ES-I3 (cell line): ENCODE measurements at regions not wholly inside any gene's neighbourhood (a gene's known extent, or its start where the extent isn't known, plus 50 kb on each side); places are given as distances from the start of the nearest gene placed in this dataset.
"Not testable (repeated sequence)": the region's sequence is repeated elsewhere in the genome, so short reads cannot be mapped to it uniquely, and the experiment has no call there.

Experiments used
- H3K36me3 ChIP-seq: 2 replicates; pipeline ENCODE4 v1.6.1; 2013; ENCODE audit warnings: mild to moderate bottlenecking, low read length, control low read depth, moderate library complexity; ENCODE audit not compliant: insufficient read depth
- H3K4me1 ChIP-seq: 2 replicates; pipeline ENCODE4 v1.6.1; 2013; ENCODE audit warnings: mild to moderate bottlenecking, control low read depth, low read length; ENCODE audit not compliant: insufficient read depth
- H3K9ac ChIP-seq: 2 replicates; pipeline ENCODE4 v1.6.1; 2013; ENCODE audit warnings: low read depth, mild to moderate bottlenecking, low read length, moderate library complexity
- H3K9me3 ChIP-seq: 2 replicates; pipeline ENCODE4 v1.6.1; 2013; ENCODE audit warnings: mild to moderate bottlenecking, low read length, moderate library complexity; ENCODE audit not compliant: control insufficient read depth, insufficient read depth

DNA sequence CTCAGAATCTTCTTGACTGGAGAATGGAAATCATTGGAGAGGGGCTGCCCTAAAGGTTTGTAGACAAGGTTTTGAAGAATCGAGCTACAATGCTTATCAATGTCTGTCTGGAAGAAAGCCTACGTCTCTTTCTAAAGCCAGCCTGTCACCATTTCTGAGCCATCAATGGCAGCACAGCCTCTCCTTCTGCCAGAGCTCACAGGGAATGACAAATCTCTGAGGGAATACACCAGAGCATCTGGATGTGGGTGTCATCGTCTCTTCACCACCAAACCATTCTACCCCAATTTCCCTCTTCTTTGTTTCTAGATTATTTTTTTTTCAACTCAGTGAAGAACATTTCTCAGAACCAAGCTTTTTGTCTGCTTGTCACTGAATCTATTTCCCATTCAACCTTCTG is 349.7 kb downstream of the EMP1 start:
- H3K9me3 ChIP-seq = no peaks in the 10 kb centered on the region
- no peak overlapping the region for H3K9ac ChIP-seq
- no peaks in the 10 kb centered on the region for H3K4me1 ChIP-seq
- no peaks in the 10 kb centered on the region for H3K36me3 ChIP-seq

- no peaks in the 10 kb centered on the region for H3K9me3 ChIP-seq
- H3K36me3 ChIP-seq = no peaks in the 10 kb centered on the region
- no peak overlapping the region for H3K9ac ChIP-seq
- H3K4me1 ChIP-seq = no peaks in the 10 kb centered on the region
Measured at GRCh38 chr12:13539051-13539450, 342.5 kb downstream of the EMP1 start.

GRCh38 chr12:13538136-13538535 is 341.6 kb downstream of the EMP1 start:
- Histone ChIP-seq H3K4me1 (peaks cover 3% of the 10 kb centered on the region; the same call in 1 of the 2 replicates), H3K9ac (no peak overlapping the region), H3K36me3 (no peaks in the 10 kb centered on the region), H3K9me3 (no peaks in the 10 kb centered on the region)

DNA sequence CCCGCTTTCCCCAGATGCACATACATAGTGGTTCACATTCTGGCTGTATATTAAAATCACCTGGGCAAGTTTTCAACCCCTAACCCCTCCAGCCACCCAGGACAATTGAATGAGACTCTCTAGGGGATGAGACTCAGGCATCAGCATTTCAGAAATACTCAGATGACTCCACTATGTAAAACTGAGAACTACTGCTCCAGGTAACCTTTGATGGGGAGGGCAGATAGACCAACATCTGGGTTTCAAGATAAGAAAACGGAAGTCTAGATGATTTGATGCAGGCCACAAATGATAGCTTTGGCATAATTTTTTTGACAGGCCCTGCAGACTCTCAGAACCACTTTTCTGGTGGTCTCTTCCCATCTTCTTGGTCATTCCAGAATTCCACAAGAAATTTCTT is 341.1 kb downstream of the EMP1 start:
- Histone ChIP-seq H3K9ac (no peak overlapping the region), H3K9me3 (no peaks in the 10 kb centered on the region), H3K4me1 (peaks cover 3% of the 10 kb centered on the region; the same call in 1 of the 2 replicates), H3K36me3 (no peaks in the 10 kb centered on the region)

- Histone ChIP-seq H3K36me3 (no peaks in the 10 kb centered on the region), H3K4me1 (peaks cover 3% of the 10 kb centered on the region; the same call in 1 of the 2 replicates), H3K9ac (no peak overlapping the region), H3K9me3 (no peaks in the 10 kb centered on the region)
Measured at GRCh38 chr12:13536219-13536910, 339.8 kb downstream of the EMP1 start.

- H3K9ac ChIP-seq = peak overlapping the region; percentile 37; the same call in 1 of the 2 replicates
- H3K9me3 ChIP-seq = no peaks in the 10 kb centered on the region
- no peaks in the 10 kb centered on the region for H3K36me3 ChIP-seq
- H3K4me1 ChIP-seq = peaks cover 3% of the 10 kb centered on the region; the same call in 1 of the 2 replicates
Measured at GRCh38 chr12:13534645-13535398, 338.3 kb downstream of the EMP1 start.

GRCh38 chr12:13534242-13534641 is 337.7 kb downstream of the EMP1 start:
- Histone ChIP-seq H3K4me1 (peaks cover 3% of the 10 kb centered on the region; the same call in 1 of the 2 replicates), H3K9me3 (no peaks in the 10 kb centered on the region), H3K36me3 (no peaks in the 10 kb centered on the region), H3K9ac (peak overlapping the region; percentile 37; the same call in 1 of the 2 replicates)

DNA sequence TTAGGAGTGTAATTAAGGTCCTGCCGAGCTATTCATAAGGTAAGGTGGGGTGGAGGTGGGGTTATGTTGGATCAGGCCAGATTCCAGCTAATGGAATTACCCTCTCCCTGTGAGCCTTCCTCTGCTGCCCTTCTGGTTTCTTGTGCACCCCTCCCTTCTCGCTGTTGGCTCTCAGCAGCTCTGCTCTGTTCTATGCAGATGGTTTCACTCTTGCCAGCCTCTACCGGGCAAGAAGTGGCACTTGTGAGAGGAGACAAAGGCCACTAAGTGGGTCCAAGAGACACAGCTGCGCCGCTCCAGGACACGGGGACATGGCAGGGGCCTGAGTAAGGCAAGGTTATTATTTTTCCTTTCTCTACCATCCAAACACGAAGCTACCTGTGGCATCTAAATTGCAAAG is 334.4 kb downstream of the EMP1 start:
- H3K36me3 ChIP-seq = no peaks in the 10 kb centered on the region; the same call in 1 of the 2 replicates
- H3K9ac ChIP-seq = no peak overlapping the region
- peaks cover 3% of the 10 kb centered on the region; the same call in 1 of the 2 replicates for H3K4me1 ChIP-seq
- peaks cover 10% of the 10 kb centered on the region for H3K9me3 ChIP-seq

DNA sequence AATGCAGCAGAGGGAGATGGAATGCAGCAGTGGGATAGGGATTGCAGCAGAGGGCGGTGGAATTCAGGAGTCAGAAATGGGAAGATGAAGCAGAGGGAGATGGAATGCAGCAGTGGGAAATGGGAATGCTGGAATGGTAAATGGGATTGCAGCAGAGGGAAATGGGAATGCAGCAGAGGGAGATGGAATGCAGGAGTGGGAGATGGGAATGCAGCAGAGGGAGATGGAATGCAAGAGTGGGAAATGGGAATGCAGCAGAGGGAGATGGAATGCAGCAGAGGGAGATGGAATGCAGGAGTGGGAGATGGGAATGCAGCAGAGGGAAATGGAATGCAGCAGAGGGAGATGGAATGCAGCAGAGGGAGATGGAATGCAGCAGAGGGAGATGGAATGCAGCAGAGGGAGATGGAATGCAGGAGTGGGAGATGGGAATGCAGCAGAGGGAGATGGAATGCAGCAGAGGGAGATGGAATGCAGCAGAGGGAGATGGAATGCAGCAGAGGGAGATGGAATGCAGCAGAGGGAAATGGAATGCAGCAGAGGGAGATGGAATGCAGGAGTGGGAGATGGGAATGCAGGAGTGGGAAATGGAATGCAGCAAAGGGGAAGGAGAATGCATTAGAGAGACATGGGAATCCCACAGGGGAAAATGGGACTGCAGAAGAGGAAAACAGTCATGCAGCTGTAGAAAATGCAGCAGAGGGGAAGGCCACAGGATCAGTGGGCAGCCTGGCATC is 329.8 kb downstream of the EMP1 start:
- not testable (repeated sequence) for H3K9ac ChIP-seq, H3K36me3 ChIP-seq, H3K4me1 ChIP-seq
- H3K9me3 ChIP-seq = peaks cover 13% of the 10 kb centered on the region

DNA sequence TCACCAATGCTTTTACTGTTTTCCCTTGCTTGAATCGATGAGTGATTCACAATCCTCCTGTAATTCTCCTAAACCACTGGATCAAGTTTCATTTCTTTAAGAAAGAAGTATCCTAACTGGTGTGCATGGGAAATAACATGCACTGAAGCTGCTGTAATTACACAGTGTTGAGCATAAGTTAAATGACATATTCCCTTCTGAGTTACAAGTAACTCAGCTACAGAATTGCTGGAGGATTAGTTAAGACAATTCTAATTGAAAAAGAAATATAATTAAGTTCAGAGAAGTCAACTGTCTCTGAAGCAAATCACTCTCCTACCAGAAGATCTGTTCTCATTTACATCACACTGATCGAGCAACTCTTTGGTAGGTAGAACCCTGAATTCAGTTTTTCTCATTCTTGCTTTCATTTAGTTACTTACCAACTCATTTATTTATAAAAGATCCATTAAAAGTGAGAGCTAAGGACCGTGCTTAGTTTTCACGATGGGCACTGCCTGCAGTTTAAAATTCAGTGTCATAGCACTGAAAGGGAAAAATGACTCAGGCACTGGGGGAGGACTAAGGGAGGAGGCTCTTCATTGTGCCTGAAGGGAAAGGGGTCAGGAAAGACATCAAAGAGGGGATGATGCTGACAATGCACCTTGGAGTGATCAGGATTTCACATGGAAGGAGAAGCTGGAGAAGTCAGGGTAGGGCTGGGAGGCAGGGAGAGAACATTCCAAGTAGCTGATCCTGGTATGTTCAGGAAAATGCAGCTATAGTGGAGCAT is 327.2 kb downstream of the EMP1 start:
- Histone ChIP-seq H3K9ac (no peak overlapping the region), H3K36me3 (no peaks in the 10 kb centered on the region; the same call in 1 of the 2 replicates), H3K9me3 (peaks cover 13% of the 10 kb centered on the region), H3K4me1 (peaks cover 6% of the 10 kb centered on the region; the same call in 1 of the 2 replicates)

DNA sequence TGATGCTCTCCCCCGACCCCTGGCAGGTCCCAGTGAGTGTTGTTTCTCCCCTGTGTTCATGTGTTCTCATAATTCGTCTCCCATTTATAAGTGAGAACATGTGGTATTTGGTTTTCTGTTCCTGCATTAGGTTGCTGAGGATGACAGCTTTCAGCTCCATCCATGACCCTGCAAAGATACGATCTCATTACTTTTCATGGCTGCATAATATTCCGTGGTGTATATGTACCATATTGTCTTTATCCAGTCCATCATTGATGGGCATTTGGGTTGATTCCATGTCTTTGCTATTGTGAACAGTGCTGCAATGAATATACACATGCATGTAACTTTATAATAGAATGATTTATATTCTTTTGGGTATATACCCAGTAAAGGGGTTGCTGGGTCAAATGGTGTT is 321.5 kb downstream of the EMP1 start:
- H3K9me3 ChIP-seq, H3K36me3 ChIP-seq, H3K4me1 ChIP-seq, H3K9ac ChIP-seq: not testable (repeated sequence)

DNA sequence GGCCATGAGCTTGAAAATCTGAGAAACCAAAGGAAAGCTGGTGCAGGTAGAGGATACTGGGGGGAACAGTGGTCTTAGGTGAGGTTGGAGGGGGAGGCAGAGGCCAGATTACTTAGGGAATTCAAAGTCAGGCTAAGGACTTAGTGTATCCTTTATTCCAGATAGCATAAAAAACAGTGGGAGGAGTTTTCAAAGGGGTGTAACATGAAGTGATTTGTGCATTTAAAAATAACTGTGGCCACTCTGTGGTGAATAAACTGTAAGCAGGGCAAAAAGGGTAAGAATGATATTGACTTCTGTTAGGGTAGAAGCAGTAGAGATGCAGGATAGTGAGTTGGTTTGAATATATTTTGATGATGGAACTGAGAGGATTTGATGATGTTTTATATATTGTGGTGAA is 313.2 kb downstream of the EMP1 start:
- no peaks in the 10 kb centered on the region for H3K36me3 ChIP-seq
- H3K9ac ChIP-seq = no peak overlapping the region
- H3K4me1 ChIP-seq = peaks cover 14% of the 10 kb centered on the region
- H3K9me3 ChIP-seq = no peaks in the 10 kb centered on the region

- H3K9ac ChIP-seq = no peak overlapping the region
- H3K4me1 ChIP-seq = peaks cover 17% of the 10 kb centered on the region
- H3K36me3 ChIP-seq = no peaks in the 10 kb centered on the region
- H3K9me3 ChIP-seq = no peaks in the 10 kb centered on the region
Measured at GRCh38 chr12:13505636-13506035, 309.1 kb downstream of the EMP1 start.

DNA sequence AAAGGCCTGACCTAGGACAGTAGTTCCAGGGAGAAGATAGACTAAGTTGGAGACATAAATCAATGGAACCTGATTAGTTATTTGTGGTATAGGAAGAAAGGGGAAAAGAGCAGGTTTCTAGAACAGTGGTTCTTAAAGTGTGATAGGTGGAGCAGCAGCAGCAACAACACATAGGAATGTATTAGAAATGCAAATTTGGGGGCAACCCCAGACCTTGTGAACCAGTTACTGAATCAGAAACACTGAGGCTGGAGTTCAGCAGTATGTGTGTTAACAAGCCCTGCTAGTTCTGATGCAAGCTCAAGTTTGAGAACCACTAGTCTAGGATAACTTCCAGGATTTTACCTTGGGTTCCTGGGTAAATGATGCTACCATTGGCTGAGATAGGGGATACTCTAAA is 308.7 kb downstream of the EMP1 start:
- Histone ChIP-seq H3K36me3 (no peaks in the 10 kb centered on the region), H3K9me3 (no peaks in the 10 kb centered on the region), H3K9ac (no peak overlapping the region), H3K4me1 (peaks cover 17% of the 10 kb centered on the region)
